ENCODE measurements at regions not wholly inside any gene's neighbourhood (a gene's known extent, or its start where the extent isn't known, plus 50 kb on each side); places are given as distances from the start of the nearest gene placed in this dataset.

- no peak for DNase-seq (ENCODE audit: low read depth)
These were observed 138.0 kb upstream of the EFNA5 start for GRCh38 chr5:107808671-107809137.

- DNase-seq (ENCODE audit: low read depth): no peak
These were observed 136.7 kb upstream of the EFNA5 start for GRCh38 chr5:107807431-107807830.

- no peak for DNase-seq (ENCODE audit: low read depth)
These were observed 136.0 kb upstream of the EFNA5 start for GRCh38 chr5:107806705-107807104.

DNA sequence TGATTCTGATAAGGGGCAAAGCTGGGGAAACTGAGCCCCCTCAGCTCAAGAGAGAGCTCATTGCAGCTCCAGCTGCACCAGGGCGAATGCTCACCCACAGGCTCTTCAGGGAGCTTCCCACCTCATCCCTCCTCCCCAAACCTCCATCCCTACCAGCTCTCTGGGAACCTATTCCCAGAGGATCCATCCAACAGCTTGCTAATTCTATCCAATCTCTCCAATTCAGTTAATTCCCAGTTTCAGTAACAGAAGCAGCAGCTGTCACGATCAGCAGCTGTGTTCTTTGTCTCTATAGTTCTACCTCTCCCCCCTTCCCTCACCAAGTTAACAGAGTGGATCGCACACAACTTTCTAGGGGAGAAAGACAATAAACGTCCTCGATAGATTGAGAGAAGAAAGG, 135.5 kb upstream of the EFNA5 start:
- DNase-seq (ENCODE audit: low read depth): no peak

DNA sequence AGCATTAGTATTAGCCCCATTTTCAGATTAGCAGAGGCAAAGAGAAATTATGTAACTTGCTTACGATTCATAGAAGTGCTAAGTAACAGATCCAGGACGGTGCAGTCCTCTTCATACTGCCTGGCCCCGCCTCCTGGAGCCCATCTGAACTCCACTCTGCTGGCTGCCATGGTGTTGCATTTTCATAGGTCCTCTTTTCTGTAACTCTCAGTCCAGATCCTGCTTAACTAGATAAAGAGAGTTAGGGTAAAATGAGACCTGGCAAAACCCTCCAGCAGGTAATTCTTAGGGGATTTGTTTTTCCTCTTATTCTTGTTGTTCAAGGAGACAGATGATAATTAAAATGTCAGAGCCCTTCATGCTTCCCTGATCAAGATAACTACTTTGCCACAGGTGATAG, 135.1 kb upstream of the EFNA5 start:
- DNase-seq (ENCODE audit: low read depth): no peak

DNA sequence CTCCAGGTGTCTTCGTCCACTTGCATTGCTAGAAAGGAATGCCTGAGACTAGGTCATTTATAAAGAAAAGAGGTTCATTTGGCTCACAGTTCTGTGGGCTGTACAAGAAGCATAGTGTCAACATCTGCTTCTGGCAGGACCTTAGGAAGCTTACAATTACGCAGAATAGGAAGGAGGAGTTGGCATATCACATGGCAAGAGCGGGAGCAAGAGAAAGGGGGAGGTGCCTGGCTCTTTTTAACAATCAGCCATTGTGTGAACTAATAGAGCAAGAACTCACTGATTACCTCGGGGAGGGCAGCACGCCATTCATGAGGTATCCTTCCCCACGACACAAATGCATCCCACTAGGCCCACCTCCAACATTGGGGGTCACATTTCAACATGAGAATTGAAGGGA, 134.4 kb upstream of the EFNA5 start:
- no peak for DNase-seq (ENCODE audit: low read depth)

DNA sequence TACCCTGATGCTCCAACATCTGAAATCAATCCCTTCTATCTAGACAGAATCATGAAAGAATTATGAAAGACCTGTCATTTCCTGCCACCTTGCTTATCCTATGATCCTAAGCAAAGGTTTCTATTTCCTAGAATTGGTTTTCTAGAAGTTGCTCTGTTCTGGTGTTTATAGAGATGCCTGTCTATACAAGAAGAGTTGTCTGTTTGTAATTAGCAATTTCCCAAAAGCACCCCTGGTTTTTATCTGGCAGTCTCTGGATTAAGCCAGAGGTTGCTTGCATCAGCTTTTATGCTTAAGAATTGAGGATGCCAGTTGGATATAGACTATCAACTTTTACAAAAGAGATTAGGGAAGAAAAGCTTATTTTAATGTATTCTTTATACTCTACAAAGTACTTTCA, 133.0 kb upstream of the EFNA5 start:
- DNase-seq (ENCODE audit: low read depth): no peak

DNA sequence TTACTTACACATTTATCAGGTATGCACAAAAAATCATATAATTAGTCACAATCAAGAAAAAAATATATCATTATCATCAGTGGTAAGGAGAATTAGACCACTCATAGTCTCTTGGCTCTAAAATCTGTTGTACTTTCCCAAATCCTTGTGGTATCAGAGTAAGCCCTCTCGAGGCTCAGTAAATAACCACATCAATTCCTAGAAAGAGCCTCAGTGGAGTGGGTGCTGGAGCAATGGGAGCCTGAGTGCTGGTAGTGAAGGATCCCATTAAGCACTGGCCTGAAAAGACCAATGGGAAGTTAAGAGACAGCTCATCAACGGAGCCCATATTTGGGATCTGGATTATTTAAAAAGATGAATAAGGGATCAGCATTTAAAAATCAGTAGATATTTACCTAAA, 130.3 kb upstream of the EFNA5 start:
- DNase-seq (ENCODE audit: low read depth): no peak

- DNase-seq (ENCODE audit: low read depth): no peak
These were observed 128.6 kb upstream of the EFNA5 start for GRCh38 chr5:107799306-107799705.

- DNase-seq (ENCODE audit: low read depth): no peak
These were observed 126.1 kb upstream of the EFNA5 start for GRCh38 chr5:107796797-107797196.

- no peak for DNase-seq (ENCODE audit: low read depth)
These were observed 124.0 kb upstream of the EFNA5 start for GRCh38 chr5:107794741-107795140.

DNA sequence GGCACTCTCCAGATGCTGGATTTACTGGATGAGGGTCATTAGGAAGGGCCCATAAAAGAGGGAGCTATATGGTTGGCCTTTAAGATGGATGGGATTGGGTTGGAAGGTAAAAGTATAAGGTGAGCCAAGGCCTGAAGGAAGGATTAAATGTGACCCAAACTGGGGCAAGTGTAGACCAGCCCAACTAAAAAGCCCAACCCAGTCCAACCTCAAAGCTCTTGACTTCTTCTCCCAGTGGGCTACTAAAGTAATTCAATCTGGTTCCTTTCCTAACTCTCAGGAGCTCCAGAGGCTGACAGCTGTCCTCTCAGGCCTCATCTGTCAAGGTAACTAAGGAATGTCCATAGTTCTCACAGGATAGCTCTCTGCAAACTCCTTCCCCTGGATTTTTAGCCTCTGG, 122.2 kb upstream of the EFNA5 start:
- DNase-seq (ENCODE audit: low read depth): no peak

- DNase-seq (ENCODE audit: low read depth): no peak
These were observed 119.9 kb upstream of the EFNA5 start for GRCh38 chr5:107790671-107791070.

DNA sequence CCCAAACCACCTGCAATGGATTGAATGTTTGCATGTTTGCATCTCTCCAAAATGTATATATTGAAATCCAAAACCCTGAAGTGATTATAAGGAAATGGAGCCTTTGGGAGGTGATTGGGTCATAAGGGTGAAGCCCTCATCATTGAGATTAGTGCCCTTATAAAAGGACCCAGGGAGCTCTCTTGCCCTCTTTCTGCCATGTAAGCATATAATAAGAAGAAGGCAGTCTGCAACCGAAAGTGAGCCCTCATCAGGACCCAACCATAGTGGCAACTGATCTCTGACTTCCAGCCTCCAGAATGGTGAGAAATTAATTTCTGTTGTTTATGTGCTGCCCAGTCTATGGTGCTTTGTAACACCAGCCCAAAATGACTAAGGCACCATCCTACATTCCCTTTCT, 115.7 kb upstream of the EFNA5 start:
- no peak for DNase-seq (ENCODE audit: low read depth)

DNA sequence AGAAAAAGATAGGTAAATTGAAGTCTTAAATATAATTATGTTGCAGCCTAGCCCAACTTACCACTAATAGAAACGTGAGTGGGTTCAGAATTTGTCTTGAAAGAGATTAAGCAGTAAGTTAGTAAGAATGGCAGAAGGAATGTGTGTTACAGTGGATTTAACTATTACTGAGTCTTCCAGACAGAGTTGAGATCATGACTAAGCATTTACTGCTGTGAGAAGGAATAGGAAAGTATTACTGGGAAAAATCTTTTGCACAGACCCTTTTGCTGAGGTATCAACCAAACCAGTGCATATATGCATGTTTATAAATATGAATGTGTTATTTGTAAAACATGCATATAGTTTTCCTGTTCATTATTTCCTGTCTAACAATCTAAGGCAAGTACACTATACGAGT, 112.8 kb upstream of the EFNA5 start:
- DNase-seq (ENCODE audit: low read depth): no peak

GRCh38 chr5:107782561-107783169, 111.9 kb upstream of the EFNA5 start:
- DNase-seq (ENCODE audit: low read depth): no peak

DNA sequence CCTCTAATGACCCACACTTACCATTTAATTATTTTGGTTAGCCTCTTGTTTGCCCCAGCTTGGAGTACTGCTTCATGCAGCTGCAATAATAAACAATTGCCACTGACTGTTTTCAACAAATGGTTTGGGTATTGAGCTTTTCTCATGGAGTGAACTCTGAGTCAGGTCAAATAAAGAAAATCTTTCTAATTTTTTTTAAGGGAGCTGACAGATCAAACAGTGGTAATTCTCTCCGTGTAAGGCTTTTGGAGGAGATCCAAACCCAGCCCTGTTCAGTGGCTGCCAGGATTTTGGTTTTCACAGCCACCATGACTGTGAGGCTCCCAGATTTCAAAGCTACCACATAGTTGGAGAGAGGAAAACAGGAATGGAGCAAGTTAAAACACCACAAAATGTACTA, 110.7 kb upstream of the EFNA5 start:
- no peak for DNase-seq (ENCODE audit: low read depth)

GRCh38 chr5:107779437-107779836, 108.7 kb upstream of the EFNA5 start:
- DNase-seq (ENCODE audit: low read depth): no peak

GRCh38 chr5:107778647-107779046, 107.9 kb upstream of the EFNA5 start:
- DNase-seq (ENCODE audit: low read depth): no peak

DNA sequence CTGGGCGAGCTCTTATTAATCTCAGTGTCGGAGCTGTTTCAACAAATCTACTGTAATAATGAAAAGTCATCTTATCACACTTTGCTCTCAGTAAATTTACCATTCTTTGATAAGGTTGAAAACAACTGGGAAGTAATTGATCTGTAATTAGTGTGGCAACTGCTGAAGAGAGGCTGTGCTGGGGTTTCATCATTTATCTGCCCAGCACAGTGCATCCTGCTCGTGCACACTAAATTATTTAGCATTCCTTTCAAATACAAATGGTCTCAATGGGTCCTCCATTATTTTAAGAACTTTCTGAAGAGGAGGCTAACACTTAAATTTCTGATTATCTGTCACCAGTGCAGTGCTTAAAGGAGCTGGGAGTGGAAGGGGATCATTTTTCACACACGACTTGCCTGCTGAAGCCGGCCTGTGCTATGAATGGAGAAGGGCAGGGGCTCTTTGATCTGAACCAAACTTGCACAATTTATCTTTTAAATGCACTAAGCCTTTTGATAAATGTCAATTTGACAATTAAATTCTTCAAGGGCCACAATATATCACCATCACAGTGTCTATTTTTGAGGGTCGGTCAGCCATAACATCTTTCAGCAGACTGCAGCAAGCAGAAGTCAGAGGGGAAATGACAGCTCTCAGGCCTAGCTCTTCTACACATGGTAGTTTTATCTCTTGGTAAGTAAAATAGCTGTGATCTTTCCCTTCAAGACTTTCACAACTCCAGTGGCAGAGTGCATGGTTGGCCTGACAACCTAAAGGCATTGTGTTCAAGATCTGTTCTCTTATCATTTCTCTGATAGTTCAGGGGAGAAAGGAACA, 106.4 kb upstream of the EFNA5 start:
- no peak for DNase-seq (ENCODE audit: low read depth)

DNA sequence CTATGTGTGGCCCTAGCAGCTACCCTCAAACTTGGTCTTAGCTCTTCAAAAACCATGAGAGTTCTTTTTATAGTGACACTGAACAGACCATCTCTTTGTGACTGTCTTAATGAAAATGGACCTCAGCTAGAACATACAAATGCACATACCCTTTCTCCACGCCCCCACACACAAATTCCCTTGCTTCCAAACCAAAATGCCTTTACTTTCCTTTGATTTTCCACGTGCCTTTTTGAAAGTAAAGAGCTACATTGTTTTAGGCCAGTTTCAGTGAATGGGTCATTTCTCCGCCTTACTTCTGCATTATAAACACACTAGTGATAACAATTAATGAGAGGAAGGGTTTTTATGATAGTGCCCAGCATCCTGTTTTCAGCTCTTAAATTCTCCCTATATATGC, 105.8 kb upstream of the EFNA5 start:
- no peak for DNase-seq (ENCODE audit: low read depth)

DNA sequence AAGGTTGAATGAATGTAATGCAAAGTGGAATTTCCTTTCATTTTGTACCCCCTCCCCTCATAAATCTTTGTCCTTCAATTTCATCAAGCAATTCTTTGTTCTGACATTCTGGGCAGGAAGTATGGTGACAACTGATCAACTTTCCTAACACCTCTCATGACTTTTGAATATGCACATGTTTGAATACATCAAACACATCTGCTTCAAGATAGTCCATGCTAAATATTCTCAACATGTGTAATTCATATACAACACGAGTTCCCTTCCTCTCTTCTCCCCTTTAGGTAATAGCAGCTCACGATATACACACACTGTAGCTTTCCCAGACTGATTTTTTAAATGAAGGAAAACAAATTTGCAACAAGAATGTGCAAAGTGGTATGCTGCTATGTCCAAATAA, 103.6 kb upstream of the EFNA5 start:
- no peak for DNase-seq (ENCODE audit: low read depth)

DNA sequence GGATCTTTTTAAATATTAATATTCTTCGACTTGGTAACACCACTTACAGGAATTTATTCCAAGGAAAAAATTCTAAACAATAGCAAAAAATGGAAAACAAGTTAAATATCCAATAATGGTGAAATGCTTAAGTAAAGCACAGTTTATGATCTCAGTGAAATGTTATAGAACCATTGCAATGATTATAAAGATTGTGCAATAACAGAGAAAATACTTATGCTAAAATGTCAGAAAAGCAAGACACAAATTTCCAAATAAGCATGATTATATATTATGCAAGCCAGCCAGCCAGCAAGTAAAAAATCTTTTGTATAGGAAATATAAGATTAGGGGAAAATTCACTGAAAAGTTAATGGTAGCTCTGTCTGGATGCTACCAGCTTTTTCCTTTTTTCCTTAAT, 102.7 kb upstream of the EFNA5 start:
- no peak for DNase-seq (ENCODE audit: low read depth)

All from fibroblast of the conjunctiva (primary cell).